PC-9 (cell line): ENCODE measurements at regions not wholly inside any gene's neighbourhood (a gene's known extent, or its start where the extent isn't known, plus 50 kb on each side); places are given as distances from the start of the nearest gene placed in this dataset.

Experiments used
- EZH2 ChIP-seq: fragments of 200-600 bp; sonication (generic); IDR thresholded peaks from 2 replicates; pipeline ENCODE4 v1.8.0; 2017; ENCODE audit warnings: antibody characterized with exemption, low read depth
- TF ChIP-seq, protein P1 (sequence below): fragments of 200-600 bp; sonication (generic); conservative IDR thresholded peaks from 2 replicates; pipeline ENCODE4 v1.6.1; 2017; ENCODE audit warnings: mixed run types, antibody characterized with exemption, mild to moderate bottlenecking, moderate library complexity

DNA sequence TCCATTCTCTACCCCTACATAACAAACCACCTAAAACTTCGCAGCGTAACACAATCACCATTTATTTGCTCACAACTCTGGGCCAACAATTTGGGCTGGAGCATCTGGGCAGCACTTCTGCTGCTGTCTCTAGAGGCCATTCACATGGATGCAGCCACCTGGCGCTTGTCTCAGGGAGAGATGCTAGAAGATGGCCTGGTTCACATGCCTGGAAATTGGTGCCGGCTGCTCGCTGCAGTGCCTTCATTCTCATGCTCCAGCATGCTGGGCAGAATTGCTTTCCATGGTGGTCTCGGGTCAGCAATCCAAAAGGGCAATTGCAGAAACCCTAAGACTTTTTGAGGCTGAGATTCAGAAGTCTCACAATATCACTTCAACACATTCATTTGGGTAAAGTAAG lies 157.4 kb downstream of the SUCLG1 start:
- TF ChIP-seq, protein P1, sequence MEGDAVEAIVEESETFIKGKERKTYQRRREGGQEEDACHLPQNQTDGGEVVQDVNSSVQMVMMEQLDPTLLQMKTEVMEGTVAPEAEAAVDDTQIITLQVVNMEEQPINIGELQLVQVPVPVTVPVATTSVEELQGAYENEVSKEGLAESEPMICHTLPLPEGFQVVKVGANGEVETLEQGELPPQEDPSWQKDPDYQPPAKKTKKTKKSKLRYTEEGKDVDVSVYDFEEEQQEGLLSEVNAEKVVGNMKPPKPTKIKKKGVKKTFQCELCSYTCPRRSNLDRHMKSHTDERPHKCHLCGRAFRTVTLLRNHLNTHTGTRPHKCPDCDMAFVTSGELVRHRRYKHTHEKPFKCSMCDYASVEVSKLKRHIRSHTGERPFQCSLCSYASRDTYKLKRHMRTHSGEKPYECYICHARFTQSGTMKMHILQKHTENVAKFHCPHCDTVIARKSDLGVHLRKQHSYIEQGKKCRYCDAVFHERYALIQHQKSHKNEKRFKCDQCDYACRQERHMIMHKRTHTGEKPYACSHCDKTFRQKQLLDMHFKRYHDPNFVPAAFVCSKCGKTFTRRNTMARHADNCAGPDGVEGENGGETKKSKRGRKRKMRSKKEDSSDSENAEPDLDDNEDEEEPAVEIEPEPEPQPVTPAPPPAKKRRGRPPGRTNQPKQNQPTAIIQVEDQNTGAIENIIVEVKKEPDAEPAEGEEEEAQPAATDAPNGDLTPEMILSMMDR, result no peak
- TF ChIP-seq EZH2, result no peak
